GM12874 (cell line): ENCODE measurements at regions not wholly inside any gene's neighbourhood (a gene's known extent, or its start where the extent isn't known, plus 50 kb on each side); places are given as distances from the start of the nearest gene placed in this dataset.

Source experiments
- TF ChIP-seq, protein P1 (sequence below): IDR thresholded peaks from 2 replicates; pipeline ENCODE4 v1.5.1; 2011; ENCODE audit warnings: low read depth, mild to moderate bottlenecking, control low read depth, low read length, moderate library complexity; ENCODE audit not compliant: insufficient read depth

DNA sequence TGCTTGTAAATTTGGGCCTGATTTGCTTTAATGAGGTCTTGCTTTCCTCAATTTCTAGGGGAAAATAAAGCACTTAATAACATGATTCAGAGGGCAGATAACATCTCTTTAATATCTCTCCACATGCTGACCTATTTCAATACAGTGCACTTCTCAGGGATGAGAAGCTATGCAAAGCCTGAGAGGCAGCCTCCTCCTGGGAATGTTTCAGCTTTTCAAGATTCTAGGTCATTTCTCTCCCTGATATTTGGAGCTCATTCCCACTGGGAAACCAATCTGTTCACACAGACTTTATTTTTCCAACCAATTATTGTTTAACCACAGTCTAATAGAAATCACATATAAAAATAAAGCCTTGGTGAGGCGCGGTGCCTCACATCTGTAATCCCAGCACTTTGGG lies 67.0 kb upstream of the LSAMP start:
- TF ChIP-seq, protein P1, sequence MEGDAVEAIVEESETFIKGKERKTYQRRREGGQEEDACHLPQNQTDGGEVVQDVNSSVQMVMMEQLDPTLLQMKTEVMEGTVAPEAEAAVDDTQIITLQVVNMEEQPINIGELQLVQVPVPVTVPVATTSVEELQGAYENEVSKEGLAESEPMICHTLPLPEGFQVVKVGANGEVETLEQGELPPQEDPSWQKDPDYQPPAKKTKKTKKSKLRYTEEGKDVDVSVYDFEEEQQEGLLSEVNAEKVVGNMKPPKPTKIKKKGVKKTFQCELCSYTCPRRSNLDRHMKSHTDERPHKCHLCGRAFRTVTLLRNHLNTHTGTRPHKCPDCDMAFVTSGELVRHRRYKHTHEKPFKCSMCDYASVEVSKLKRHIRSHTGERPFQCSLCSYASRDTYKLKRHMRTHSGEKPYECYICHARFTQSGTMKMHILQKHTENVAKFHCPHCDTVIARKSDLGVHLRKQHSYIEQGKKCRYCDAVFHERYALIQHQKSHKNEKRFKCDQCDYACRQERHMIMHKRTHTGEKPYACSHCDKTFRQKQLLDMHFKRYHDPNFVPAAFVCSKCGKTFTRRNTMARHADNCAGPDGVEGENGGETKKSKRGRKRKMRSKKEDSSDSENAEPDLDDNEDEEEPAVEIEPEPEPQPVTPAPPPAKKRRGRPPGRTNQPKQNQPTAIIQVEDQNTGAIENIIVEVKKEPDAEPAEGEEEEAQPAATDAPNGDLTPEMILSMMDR: no peak

DNA sequence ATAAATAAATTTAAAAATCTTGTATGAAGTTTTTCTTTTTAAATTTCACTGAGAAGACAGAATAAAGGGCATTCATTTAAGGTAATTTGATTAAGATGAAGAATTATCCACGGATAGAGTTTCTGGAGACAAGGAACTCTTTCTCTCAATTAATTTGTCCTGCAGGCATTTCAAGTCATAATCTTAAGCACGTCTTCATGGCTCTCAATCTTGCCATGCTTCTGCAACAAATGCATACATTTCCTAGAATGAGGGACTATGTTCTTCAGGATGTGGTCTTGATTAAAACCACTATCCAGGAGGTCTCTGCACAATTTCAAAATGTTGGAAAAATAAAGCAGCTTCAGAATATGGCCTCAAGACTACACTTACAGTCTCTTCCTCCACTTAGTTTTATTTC lies 67.6 kb upstream of the LSAMP start:
- TF ChIP-seq, protein P1: no peak

DNA sequence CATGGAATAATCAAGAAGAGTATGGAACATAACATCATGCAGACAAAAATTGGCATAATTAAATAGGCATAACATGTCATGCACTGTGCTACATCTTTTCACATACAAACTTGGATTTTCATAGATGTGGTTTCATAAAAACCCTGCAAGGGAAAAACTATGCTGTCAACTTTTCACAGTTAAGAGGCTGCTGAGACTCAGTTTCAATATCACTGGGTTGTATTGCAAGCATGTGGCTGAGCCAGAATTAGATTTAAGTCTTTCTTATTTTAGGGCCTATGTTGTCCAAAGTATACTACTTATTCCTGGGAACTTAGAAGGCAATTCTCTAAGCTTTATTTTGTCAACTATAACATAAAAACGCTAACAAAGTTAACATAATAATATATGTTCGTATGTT lies 70.7 kb upstream of the LSAMP start:
- TF ChIP-seq, protein P1: no peak

DNA sequence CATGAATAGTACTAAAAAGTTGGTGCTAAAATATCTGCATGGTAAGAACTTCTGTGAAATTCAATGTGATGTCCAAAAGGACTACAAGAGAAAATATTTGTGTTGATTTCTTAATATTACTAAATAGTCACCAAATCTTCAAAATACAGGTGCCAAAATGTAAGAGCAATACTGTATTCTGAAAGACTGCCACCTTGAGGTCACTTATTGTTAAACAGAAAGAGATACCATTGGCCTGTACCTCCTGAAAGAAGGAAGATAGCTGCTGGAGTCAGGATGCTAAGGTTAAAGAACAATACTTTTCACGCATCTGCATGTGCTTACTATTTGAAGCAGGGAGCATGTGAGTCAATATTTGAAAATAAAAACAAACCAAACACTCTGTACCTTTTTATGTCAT lies 72.0 kb upstream of the LSAMP start:
- TF ChIP-seq, protein P1: peak; percentile 32; the same call in 1 of the 2 replicates

DNA sequence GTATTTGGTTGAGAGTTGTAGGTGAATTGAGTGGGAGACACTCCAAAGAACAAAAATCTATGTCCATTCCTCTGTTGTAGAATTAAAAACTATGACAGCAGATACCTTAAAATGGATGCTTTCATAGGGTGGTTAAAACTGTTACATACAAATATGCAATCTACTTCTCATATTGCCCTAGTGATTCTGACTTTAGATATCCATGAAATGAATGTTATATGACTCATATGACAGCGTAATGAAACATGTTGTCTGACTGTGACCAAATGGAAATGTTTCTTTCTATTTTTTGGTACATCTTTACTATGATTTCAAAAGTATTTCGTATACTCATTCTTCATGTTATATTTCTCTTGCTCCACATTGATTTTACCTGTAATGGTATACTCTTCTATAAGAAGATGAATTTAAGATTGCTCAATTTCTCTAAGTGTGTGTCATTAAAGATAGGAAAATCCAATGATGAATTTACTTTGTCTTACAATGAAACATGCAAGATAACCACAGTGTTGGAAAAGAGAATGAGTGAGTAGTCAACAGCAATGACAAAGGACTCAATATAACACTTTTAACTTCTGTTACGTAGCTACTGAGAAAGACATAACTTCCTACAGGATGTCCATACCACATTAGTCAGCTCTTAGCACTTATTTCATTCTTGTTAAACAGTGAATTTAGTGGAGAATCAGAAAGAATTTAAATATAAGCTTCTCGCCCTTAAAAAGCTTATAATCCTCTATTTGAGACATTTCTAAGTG lies 79.3 kb upstream of the LSAMP start:
- TF ChIP-seq, protein P1: no peak

DNA sequence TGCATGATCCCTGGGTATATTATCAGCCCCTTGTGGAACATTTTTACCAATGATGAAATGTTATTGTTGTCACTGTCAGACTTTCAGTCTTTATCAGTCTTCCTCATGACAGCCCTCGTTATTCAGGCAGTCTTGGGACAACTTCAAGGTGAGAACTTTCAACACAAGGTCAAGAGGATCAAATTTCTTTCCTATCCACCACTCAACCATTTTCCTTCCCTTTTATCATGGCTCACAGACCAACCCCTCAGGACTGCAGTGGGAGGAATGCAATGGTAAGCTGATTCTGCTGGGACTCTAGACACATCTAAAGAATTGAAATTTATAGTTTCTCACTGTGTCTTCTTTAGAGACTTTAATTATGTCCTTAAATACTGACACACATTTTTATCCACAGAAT lies 107.0 kb upstream of the LSAMP start:
- TF ChIP-seq, protein P1: no peak

DNA sequence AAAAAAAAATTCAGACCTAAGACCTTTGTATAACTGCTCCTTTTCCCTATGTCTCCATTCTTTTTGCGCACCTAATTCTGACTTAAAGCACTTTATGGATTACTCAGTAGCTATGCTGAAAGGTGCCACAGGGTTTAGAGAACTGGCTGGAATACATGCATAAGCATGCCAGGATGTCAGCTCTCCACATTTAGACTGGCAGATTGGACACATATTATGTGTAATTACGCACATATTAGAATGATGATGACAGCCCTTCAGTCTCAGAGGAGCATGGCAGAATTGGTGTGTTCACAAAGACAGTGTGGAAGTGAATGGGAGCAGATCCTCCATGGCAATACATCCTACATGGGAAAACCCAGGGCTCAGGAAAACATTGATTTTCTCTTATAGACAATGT lies 108.1 kb upstream of the LSAMP start:
- TF ChIP-seq, protein P1: no peak
